ENCODE measurements at regions not wholly inside any gene's neighbourhood (a gene's known extent, or its start where the extent isn't known, plus 50 kb on each side); places are given as distances from the start of the nearest gene placed in this dataset.
"Not testable (repeated sequence)": the region's sequence is repeated elsewhere in the genome, so short reads cannot be mapped to it uniquely, and the experiment has no call there.

GRCh38 chr6:90463359-90463758, 123.5 kb downstream of the MAP3K7 start:
- no peak for TF ChIP-seq CTCF (IDR thresholded peaks at IDR 0.05; ENCODE audit: borderline replicate concordance, insufficient read depth, low read depth, low read length)
- no peak overlapping the region for H3K4me3 ChIP-seq (ENCODE audit: low read depth, low read length)

- no peak overlapping the region for H3K4me3 ChIP-seq (ENCODE audit: low read depth, low read length)
- TF ChIP-seq CTCF (IDR thresholded peaks at IDR 0.05; ENCODE audit: borderline replicate concordance, insufficient read depth, low read depth, low read length): no peak
These were observed 124.8 kb downstream of the MAP3K7 start for GRCh38 chr6:90462102-90462501.

- no peak overlapping the region for H3K4me3 ChIP-seq (ENCODE audit: low read depth, low read length)
- no peak for TF ChIP-seq CTCF (IDR thresholded peaks at IDR 0.05; ENCODE audit: borderline replicate concordance, insufficient read depth, low read depth, low read length)
These were observed 125.5 kb downstream of the MAP3K7 start for GRCh38 chr6:90461383-90461782.

GRCh38 chr6:90460051-90460450, 126.8 kb downstream of the MAP3K7 start:
- H3K4me3 ChIP-seq (ENCODE audit: low read depth, low read length): no peak overlapping the region

GRCh38 chr6:90459225-90459758, 127.6 kb downstream of the MAP3K7 start:
- no peak for TF ChIP-seq CTCF (IDR thresholded peaks at IDR 0.05; ENCODE audit: borderline replicate concordance, insufficient read depth, low read depth, low read length)
- H3K4me3 ChIP-seq (ENCODE audit: low read depth, low read length): no peak overlapping the region

More at GRCh38 chr6:90460051-90460450, 126.8 kb downstream of the MAP3K7 start:
- no peak for TF ChIP-seq CTCF (IDR thresholded peaks at IDR 0.05; ENCODE audit: borderline replicate concordance, insufficient read depth, low read depth, low read length)

- H3K4me3 ChIP-seq (ENCODE audit: low read depth, low read length): no peak overlapping the region
- no peak for TF ChIP-seq CTCF (IDR thresholded peaks at IDR 0.05; ENCODE audit: borderline replicate concordance, insufficient read depth, low read depth, low read length)
These were observed 128.3 kb downstream of the MAP3K7 start for GRCh38 chr6:90458353-90459224.

GRCh38 chr6:90457867-90458259, 129.0 kb downstream of the MAP3K7 start:
- H3K4me3 ChIP-seq (ENCODE audit: low read depth, low read length): no peak overlapping the region
- TF ChIP-seq CTCF (IDR thresholded peaks at IDR 0.05; ENCODE audit: borderline replicate concordance, insufficient read depth, low read depth, low read length): no peak

- H3K4me3 ChIP-seq (ENCODE audit: low read depth, low read length): not testable (repeated sequence)
These were observed 129.6 kb downstream of the MAP3K7 start for GRCh38 chr6:90456997-90457866.
